ENCODE measurements at regions not wholly inside any gene's neighbourhood (a gene's known extent, or its start where the extent isn't known, plus 50 kb on each side); places are given as distances from the start of the nearest gene placed in this dataset.

DNA sequence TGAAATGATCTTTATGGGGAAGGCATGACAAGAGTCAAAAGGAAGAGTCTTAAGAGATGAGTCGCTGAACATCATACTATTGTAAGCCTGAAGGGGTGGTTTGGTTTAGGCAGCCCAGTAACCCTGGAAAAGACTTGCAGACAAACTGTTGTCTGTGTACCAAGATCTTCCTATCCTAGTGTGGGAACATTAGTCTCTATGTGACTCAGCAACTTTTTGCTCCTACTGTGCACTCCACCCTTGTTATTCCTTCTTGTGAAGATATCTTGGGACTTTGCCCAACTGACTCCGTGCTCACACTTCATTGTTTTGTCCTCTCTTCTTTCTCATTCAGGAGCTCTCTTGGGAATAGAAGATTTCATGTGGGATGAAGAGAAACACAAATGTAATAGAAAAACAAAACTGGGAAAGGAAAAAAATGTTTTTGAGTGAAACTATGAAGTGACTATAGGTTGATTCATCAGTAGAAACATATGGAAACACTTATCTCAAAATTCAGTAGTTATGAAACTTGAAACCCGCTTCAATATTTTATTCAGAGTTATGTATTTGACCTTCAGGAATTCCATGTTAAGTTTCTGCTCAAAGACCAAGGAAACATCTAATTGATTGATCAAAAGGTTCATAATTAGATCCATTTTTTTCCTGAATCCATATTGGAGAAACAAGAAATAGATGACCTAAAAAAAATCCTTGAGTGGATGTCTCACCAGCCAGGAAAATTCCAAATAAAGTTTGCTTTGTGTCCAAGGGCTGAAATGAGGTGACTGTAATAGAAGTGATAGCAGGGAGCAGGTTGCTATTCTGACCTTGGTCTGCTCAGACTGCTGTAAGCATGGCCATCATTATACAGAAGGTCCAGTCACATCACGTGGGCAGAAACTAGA lies 67.2 kb downstream of the BTG1 start:
- TF ChIP-seq, protein P1, sequence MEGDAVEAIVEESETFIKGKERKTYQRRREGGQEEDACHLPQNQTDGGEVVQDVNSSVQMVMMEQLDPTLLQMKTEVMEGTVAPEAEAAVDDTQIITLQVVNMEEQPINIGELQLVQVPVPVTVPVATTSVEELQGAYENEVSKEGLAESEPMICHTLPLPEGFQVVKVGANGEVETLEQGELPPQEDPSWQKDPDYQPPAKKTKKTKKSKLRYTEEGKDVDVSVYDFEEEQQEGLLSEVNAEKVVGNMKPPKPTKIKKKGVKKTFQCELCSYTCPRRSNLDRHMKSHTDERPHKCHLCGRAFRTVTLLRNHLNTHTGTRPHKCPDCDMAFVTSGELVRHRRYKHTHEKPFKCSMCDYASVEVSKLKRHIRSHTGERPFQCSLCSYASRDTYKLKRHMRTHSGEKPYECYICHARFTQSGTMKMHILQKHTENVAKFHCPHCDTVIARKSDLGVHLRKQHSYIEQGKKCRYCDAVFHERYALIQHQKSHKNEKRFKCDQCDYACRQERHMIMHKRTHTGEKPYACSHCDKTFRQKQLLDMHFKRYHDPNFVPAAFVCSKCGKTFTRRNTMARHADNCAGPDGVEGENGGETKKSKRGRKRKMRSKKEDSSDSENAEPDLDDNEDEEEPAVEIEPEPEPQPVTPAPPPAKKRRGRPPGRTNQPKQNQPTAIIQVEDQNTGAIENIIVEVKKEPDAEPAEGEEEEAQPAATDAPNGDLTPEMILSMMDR (IDR thresholded peaks at IDR 0.05; ENCODE audit: insufficient read depth, low read depth, low read length): no peak
- no peak overlapping the region for H3K4me3 ChIP-seq (ENCODE audit: low read depth, low read length)
- DNase-seq (ENCODE audit: low read depth): peak; percentile 95

DNA sequence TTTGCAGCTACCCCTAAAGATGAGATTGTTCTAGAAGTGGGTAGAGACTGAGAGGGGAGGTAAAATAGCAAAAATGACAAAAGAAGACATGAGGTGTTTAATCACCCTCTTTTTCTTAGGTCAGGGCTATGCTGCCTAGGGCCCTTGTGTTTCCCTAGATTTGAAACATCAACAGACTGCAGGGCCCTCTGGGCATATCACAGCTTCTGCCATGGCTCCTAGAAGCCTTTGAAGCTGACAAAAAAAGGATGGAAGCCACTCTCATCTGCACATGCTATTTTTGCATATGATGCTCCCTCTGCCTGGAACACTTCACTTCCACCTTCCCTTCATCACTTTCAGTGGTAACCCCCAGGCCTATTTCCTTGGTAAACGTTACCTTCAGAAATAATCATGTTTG lies 68.1 kb downstream of the BTG1 start:
- DNase-seq (ENCODE audit: low read depth): no peak
- H3K4me3 ChIP-seq (ENCODE audit: low read depth, low read length): no peak overlapping the region
- TF ChIP-seq, protein P1 (IDR thresholded peaks at IDR 0.05; ENCODE audit: insufficient read depth, low read depth, low read length): no peak

DNA sequence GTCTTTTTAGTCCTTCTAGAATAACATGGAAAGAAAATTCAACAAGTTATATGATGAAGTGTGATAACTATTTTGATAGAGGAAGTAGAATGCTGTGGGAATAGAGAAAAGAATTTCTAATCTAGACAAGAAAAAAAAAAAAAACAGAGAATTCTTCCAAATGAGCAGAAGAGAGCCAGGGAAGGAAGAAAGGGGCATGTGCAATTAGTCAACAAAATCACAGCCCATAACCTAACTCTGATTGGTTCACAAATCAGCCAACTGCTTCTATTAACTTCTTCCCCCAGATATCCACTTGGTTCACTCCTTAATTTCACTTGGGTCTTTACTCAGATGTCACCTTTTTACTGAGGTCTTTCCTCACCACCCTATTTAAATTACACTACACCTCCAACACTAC lies 69.5 kb downstream of the BTG1 start:
- no peak for DNase-seq (ENCODE audit: low read depth)
- no peak overlapping the region for H3K4me3 ChIP-seq (ENCODE audit: low read depth, low read length)
- TF ChIP-seq, protein P1 (IDR thresholded peaks at IDR 0.05; ENCODE audit: insufficient read depth, low read depth, low read length): no peak

DNA sequence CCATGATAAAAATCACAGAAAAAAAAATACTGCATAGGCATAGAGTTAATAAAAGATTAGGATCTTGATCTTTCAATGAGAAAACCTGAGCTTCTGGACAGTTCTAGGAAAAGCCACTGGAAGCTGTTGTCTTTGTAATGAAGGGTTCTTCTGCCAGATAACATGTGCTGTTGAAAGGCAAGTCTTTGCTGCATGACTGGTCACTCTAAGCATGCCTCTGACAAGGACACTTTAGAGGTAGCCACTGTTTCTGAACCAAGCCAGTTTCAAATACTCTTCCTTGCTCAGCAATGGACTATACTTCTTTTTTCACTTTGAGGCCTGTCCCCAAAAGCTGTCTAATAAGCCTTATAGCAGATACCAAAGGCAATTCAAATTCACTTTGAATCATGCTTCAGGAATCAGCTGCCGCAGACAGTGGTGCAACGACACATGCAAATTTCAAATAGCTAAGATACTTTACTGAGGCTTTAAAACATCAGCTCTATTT lies 70.2 kb downstream of the BTG1 start:
- TF ChIP-seq, protein P1 (IDR thresholded peaks at IDR 0.05; ENCODE audit: insufficient read depth, low read depth, low read length): no peak
- no peak overlapping the region for H3K4me3 ChIP-seq (ENCODE audit: low read depth, low read length)
- peak; percentile 76 for DNase-seq (ENCODE audit: low read depth)

DNA sequence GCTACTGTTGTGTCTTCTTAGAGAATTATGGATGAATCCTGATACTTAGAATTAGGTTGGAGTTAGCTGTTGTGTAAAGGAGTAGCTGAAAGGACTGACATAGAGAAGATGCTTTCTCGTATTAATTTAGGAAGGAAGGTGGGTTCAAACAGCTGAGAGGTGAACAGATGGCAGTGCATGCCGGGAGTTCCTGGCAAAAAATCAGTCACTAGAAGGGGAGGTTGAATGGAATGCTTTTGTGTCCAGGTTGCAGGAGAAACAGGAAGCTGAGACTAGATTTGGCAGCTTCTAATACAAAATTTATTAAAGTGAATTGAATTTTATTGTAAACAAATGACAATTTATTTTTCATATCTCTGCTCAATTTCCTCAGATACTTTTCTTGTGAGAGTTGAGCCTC lies 70.8 kb downstream of the BTG1 start:
- no peak overlapping the region for H3K4me3 ChIP-seq (ENCODE audit: low read depth, low read length)
- TF ChIP-seq, protein P1 (IDR thresholded peaks at IDR 0.05; ENCODE audit: insufficient read depth, low read depth, low read length): no peak
- DNase-seq (ENCODE audit: low read depth): no peak

DNA sequence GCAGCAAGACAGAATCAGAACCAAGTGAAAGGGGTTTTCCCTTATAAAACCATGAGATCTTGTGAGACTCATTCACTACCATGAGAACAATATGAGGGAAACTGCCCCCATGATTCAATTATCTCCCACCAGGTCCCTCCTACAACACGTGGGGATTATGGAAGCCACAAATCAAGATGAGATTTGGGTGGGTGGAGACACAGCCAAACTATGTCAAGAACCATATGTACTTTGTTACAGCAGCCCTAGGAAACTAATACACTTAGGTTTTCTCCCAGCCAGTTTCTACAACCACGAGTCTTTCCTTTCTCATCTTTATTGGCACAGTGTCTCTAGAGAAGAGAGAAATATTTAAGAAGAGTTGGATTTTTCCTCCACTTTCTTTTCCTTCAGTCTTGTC lies 72.6 kb downstream of the BTG1 start:
- no peak for DNase-seq (ENCODE audit: low read depth)
- TF ChIP-seq, protein P1 (IDR thresholded peaks at IDR 0.05; ENCODE audit: insufficient read depth, low read depth, low read length): no peak

More for the DNA sequence above, 72.6 kb downstream of the BTG1 start:
- no peak overlapping the region for H3K4me3 ChIP-seq (ENCODE audit: low read depth, low read length)

Data from fibroblast of villous mesenchyme (primary cell).